ENCODE measurements at regions not wholly inside any gene's neighbourhood (a gene's known extent, or its start where the extent isn't known, plus 50 kb on each side); places are given as distances from the start of the nearest gene placed in this dataset.
"Not testable (repeated sequence)": the region's sequence is repeated elsewhere in the genome, so short reads cannot be mapped to it uniquely, and the experiment has no call there.

GRCh38 chr9:94029932-94030317 lies 54.3 kb upstream of the PTPDC1 start:
- TF ChIP-seq EP300 (IDR thresholded peaks at IDR 0.05) (no peak), POLR2A (IDR thresholded peaks at IDR 0.05) (no peak), CTCF (IDR thresholded peaks at IDR 0.05) (no peak)
- peak overlapping the region in 1 of 2 donors; percentile 44 for H3K27ac ChIP-seq
- intact Hi-C loops (cut with DNase I) = loop anchor here in 2 of 4 donors (5.0 to 10.0 kb wide), 2 partner anchors 137 to 455 kb away; partner anchors contain the start of gene PHF2 (in 1 of the 2)
- no peak for DNase-seq
- 20 to 25% (median 22%) methylated on average over 5 to 6 of the region's 6 CpGs for WGBS, 3 donors
- H3K4me1 ChIP-seq (ENCODE audit: insufficient read depth) = peaks cover 1% of the 10 kb centered on the region
- H3K9me3 ChIP-seq = no peaks in the 10 kb centered on the region
- H3K27me3 ChIP-seq = no peaks in the 10 kb centered on the region
- peak overlapping the region; percentile 87 for H3K4me3 ChIP-seq
- no peaks in the 10 kb centered on the region for H3K36me3 ChIP-seq

GRCh38 chr9:94026816-94027215 lies 57.4 kb upstream of the PTPDC1 start:
- H3K36me3 ChIP-seq = no peaks in the 10 kb centered on the region
- peaks cover 1% of the 10 kb centered on the region for H3K4me1 ChIP-seq (ENCODE audit: insufficient read depth)
- TF ChIP-seq POLR2A (IDR thresholded peaks at IDR 0.05) (no peak), CTCF (IDR thresholded peaks at IDR 0.05) (no peak), EP300 (IDR thresholded peaks at IDR 0.05) (no peak)
- no peaks in the 10 kb centered on the region for H3K9me3 ChIP-seq
- no peak for DNase-seq
- H3K27ac ChIP-seq = no peak overlapping the region
- no peak overlapping the region for H3K4me3 ChIP-seq
- intact Hi-C loops (cut with DNase I) = no loop called here
- H3K27me3 ChIP-seq = no peaks in the 10 kb centered on the region

- H3K27me3 ChIP-seq; intact Hi-C loops (cut with DNase I); H3K9me3 ChIP-seq; DNase-seq; H3K27ac ChIP-seq; H3K36me3 ChIP-seq; H3K4me3 ChIP-seq; H3K4me1 ChIP-seq (ENCODE audit: insufficient read depth): not testable (repeated sequence)
These were observed 61.8 kb upstream of the PTPDC1 start for GRCh38 chr9:94022476-94022875.

GRCh38 chr9:94020836-94021235 lies 63.4 kb upstream of the PTPDC1 start:
- WGBS, 3 donors = 60 to 71% methylated on average over 1 of the region's 2 CpGs; no CpG with 5 or more reads in 1 of the 3 donors
- H3K27ac ChIP-seq; H3K4me3 ChIP-seq; H3K27me3 ChIP-seq; DNase-seq; H3K4me1 ChIP-seq (ENCODE audit: insufficient read depth); H3K36me3 ChIP-seq; intact Hi-C loops (cut with DNase I); H3K9me3 ChIP-seq: not testable (repeated sequence)

GRCh38 chr9:94018628-94019027 lies 63.5 kb upstream of the BARX1 start:
- DNase-seq = no peak
- no peaks in the 10 kb centered on the region for H3K4me1 ChIP-seq (ENCODE audit: insufficient read depth)
- H3K36me3 ChIP-seq = no peaks in the 10 kb centered on the region
- H3K27ac ChIP-seq = no peak overlapping the region
- no peaks in the 10 kb centered on the region for H3K27me3 ChIP-seq
- TF ChIP-seq CTCF (IDR thresholded peaks at IDR 0.05) (no peak), EP300 (IDR thresholded peaks at IDR 0.05) (no peak), POLR2A (IDR thresholded peaks at IDR 0.05) (no peak)
- intact Hi-C loops (cut with DNase I) = no loop called here
- 2 to 5% (median 2%) methylated on average over 2 of the region's 2 CpGs for WGBS, 3 donors
- no peak overlapping the region for H3K4me3 ChIP-seq
- no peaks in the 10 kb centered on the region for H3K9me3 ChIP-seq
